Fibroblast of villous mesenchyme (primary cell): ENCODE measurements at regions not wholly inside any gene's neighbourhood (a gene's known extent, or its start where the extent isn't known, plus 50 kb on each side); places are given as distances from the start of the nearest gene placed in this dataset.

Experiments
- DNase-seq: peaks from one replicate; pipeline ENCODE4 v3.0.0-alpha.2; 2010; ENCODE audit warnings: low read depth
- H3K4me3 ChIP-seq: 2 replicates; pipeline ENCODE4 v1.5.1; 2011; ENCODE audit warnings: low read depth, mild to moderate bottlenecking, low read length
- CTCF ChIP-seq: IDR thresholded peaks from 2 replicates; pipeline ENCODE4 v1.5.1; 2012; ENCODE audit warnings: low read depth, mild to moderate bottlenecking, low read length; ENCODE audit not compliant: insufficient read depth

GRCh38 chr14:89000007-89000942 lies 175.8 kb downstream of the TTC8 start:
- peak; percentile 96 for DNase-seq
- H3K4me3 ChIP-seq = no peak overlapping the region
- no peak for TF ChIP-seq CTCF

DNA sequence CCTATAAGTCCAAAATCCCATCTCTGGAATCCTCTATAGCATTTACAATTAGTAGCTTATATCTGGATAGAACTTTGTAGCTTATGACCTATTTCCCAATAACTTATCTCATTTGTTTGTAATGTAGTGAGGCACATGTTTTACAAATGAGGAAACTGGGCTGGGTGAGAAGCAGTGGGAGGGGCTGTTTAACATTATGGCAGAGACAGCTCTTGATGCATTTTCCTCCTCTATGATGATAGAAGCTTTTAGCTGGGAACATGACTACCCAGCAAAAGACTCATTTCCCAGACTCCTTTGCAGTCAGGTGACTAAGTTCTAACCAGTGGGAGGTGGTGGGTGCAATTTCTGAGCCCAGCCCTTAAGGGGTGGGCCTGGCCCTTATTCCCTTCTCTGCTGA lies 179.7 kb downstream of the TTC8 start:
- no peak overlapping the region for H3K4me3 ChIP-seq
- TF ChIP-seq CTCF = no peak
- peak; percentile 89 for DNase-seq

DNA sequence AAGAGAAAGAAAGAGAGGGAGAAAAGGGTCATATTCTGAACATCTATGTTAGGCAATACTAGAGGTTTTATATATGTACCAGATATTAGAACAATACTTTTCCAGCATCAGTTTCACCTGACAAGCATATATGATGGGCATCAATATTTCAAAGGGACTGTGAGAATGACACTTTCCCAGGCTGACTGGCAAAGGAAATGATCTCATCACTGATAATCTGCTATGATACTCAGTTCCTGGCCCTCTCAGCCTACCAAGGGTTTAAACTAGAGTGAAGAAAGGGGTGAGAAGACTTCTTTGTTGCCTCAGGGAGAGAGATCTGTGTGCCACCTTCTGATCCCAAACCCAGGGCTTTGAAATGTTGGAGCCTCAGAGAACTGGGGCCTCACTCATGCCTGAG lies 183.5 kb downstream of the TTC8 start:
- H3K4me3 ChIP-seq = no peak overlapping the region
- DNase-seq = no peak
- no peak for TF ChIP-seq CTCF

DNA sequence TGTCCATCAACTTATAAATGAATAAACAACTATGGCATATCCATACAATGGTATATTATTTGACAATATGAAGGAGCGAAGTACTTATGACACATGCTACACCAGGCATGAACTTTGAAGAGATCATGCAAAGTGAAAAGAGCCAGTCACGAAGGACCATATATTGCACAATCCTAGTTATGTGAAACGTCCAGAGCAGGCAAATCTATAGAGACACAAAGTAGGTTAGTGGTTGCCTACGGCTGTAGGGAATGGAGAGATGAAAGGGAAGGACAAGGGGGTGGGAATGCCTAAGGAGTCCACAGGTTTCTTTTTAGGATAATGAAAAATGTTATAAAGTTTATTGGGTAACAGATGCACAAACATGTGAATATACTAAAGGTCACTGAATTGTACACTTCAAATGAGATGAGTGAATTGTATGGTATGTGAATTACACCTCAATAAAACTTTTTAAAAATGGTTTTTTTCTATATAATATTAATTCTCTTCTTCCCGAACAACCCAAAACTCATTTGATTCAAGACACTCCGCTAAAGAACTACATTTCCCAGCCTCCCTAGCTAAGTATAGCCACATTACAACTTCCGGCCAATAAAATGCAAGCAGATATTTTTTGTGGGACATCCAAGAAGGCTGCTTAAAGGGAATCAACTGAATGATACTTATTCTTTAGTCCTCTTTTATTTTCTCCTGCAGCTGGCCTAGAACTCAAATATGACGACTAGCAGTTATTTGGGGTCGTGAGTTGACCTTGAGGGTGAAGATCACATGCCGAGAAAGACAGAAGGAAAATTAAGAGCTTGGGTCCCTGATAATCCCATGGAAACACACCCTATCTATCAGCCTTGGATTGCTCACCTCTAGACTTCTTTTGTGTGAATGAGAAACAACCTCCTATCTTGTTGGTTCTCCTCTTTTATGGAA lies 187.2 kb downstream of the TTC8 start:
- no peak for TF ChIP-seq CTCF
- peak; percentile 41 for DNase-seq
- H3K4me3 ChIP-seq = peak overlapping the region; percentile 24

- no peak for TF ChIP-seq CTCF
- no peak for DNase-seq
These were observed 188.0 kb downstream of the TTC8 start for GRCh38 chr14:89012282-89013097.

GRCh38 chr14:89013098-89013504 lies 188.7 kb downstream of the TTC8 start:
- DNase-seq = peak; percentile 41
- H3K4me3 ChIP-seq = no peak overlapping the region
- peak; percentile 49 for TF ChIP-seq CTCF

More at GRCh38 chr14:89012282-89013097, 188.0 kb downstream of the TTC8 start:
- H3K4me3 ChIP-seq = no peak overlapping the region
